Anterior cingulate cortex (tissue), 58 donors: ENCODE measurements at regions not wholly inside any gene's neighbourhood (a gene's known extent, or its start where the extent isn't known, plus 50 kb on each side); places are given as distances from the start of the nearest gene placed in this dataset.

Source experiments
- DNase-seq, 58 donors: peaks; one replicate each; lab custom pipeline; 2025; lab: John Stamatoyannopoulos, UW

DNA sequence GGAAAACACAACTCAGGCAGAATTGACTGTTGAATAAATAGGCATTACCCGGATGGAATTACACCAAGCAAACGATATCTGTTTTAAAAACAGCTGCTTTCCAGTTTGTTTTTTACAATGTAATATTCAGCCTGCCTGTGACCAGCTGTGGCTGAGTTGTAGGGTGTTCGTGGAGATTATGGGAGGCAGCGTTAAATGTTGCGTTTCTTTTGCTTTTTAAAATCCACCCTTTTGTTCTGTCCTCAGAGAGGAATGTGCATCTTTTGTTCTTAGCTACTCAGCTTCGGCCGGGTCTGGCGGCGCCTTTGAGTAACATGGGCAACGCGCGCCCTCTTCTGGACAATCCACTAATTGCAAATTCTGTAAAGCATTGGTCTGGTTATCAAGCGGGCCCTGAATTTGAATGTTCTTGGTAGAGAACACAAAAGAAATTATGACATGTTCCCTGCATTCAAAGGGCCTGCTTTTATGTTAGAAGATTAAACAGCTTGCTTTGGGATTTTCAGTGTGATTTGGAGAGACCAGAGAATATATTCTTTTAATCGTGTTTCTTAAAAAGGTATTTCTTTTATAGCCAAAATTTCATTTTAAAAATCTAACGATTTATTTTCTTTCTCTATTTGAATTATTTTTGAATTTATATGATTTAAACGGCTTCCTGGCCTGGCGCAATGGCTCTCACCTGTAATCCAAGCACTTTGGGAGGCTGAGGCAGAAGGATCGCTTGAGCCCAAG, 76.3 kb upstream of the TRIM2 start:
- peak in 57 of 58 donors; percentile 8 to 93 (median 79) for DNase-seq

DNA sequence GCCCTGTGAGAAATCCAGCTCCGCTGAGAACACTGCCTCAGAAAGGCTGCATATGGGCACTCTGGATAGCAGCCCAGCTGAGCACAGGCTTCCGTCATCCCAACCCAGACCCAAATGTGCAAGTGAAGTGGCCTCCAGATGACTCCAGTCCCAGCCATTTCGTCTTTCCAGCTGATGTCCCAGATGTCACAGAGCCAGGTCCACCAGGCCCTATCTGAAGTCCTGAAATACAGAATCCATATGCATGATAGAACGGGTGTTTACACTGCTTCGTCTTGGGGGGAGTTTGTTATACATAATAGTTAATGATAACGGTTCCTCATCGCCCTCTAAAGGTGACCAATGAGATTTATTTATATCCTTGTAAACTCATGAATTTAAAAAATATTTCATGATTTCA, 72.6 kb upstream of the TRIM2 start:
- DNase-seq = peak in 38 of 58 donors; percentile 4 to 69 (median 34)

DNA sequence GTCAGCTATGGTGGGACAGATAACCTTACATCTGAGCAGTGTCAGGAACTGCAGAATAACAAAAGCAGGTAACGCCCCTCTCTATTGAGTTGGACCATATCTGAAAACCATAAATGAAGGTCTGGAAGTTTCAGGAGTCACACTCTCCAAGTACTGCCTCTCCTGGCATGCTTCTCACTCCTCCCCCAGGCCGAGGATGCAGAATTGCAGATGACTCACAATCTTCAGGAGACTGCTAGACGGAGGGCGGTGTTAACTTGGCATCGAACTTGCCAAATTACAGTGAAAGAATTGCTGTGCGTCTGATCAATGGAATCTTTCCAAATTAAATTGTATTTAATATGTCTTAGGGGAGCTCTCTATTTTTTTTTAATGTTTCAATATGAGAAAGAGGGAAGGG, 67.1 kb upstream of the TRIM2 start:
- DNase-seq = peak in 25 of 58 donors; percentile 6 to 71 (median 32)

DNA sequence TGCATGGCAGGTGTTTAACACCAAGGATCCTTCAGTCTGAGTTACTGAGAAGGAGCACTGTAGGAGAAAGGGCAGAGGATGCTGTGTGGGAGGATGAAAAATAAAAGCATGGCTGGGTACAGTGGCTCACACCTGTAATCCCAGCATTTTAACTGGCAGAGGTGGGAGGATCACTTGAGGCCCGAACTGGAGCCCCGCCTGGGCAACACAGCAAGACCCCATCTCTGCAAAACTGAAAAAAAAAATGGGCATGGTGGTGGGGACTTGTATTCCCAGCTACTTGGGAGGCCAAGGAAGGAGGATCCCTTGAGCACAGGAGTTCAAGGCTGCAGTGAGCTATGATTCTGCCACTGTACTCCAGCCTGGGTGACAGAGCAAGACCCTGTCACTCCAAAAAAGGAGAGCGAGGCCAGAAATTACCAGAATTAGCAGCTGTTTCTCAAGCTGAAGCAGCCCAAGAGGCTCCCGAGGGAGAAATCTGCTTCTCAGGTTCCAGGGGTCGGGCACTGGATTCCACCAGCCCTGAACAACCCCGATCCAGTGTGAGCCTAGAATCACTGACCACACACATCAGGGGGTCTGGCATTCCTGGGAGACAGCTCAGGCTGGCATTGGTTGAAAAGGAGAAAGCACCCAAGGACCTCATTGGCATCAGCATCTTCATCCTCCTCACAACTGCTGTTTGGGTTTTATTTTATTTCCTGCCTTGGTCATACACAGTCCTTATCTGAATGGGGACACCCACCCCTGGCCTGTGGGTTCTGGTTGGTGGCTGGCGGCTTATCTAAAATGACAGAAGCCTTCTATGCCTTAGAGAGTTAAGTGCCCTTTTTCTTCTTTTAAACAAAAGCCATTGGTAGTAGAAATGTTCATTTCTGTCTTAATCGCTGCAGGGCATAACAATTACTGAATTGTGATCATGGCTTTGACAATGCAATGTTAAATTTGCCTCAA, 66.3 kb upstream of the TRIM2 start:
- DNase-seq = peak in 1 of 58 donors; percentile 31

DNA sequence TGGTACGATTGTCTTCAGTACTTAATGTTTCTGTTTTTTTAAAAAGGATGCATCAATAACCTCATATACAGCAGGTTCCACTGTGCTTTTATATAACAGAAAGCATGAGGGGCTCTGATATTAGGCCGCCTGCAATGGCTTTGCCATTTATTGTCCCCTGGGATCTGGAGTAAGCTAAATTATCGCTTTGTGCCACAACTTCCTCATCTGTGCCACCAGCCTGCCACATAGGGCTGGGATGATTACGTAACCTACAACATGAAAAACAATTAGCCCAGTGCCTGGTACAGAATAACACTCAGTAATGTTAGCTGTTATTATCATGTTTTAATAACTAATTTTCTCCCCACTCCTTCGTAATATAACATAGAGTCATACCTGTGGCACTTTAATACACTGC, 65.5 kb upstream of the TRIM2 start:
- DNase-seq = peak in 22 of 58 donors; percentile 7 to 78 (median 38)

DNA sequence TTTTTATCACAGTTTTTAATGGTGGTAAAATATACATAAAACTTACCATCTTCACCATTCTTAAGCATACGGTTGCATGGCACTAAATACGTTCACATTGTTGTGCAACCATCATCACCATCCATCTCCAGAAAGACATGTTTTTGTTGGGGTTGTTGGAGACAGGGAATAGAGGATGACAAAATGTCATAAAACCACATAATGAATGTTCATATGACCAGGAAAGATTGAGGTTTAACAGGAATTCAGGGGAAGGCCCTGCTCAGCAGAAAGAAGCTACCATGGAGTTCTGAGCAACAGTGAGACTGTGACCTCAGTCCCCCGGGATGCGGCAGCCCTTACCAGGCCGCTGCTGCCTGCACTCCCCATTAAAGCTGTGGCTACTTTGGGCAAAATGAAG, 63.9 kb upstream of the TRIM2 start:
- no peak for DNase-seq

DNA sequence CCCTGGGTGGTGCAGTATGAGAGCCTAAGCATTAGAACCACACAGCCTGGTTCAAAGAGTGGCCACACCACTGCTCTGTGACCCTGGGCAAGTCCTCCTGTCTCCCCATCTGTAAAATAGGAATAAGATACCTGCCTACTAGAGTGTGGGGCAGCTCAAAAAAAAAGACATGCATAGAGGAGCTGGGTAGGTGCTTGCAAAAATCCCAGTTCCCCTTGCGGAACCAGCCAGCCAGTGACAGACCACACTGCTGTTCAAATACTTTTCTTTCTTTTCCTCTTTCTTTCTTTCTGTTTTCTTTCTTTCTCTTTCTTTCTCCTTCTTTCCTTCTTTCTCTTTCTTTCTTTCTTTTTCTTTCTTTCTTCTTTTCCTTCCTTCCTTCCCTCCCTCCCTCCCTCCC, 63.0 kb upstream of the TRIM2 start:
- DNase-seq = no peak

DNA sequence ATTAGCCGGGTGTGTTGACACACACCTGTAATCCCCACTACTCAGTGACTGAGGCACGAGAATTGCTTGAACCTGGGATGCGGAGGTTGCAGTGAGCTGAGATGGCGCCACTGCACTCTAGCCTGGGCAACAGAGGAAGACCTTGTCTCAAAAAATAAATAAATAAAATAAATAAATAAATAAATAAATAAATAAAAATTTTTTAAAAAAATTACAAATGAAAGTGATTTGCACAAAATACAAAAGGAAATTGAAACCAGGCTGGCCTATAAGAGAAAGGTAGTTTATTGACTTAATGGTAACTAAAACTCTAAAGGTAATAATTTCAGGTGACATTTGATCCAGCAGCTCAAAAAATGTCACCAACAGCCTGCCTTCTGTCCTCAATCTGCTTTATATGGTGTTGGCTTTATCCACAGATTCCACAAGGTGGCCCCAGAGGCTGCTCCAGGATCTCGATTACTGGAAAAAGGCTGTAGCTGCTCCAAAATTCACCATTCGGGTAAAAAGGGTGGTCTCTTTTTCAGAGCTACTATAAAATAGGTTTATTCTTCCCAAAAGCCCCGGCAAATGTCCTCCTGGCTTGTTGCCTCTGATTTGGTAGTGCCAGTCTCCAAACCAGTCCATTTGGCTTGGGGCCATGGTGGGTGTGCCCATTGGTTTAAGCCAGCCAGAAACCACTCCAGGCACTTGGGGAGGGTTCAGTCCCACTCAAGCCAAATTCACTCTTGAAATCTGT, 61.4 kb upstream of the TRIM2 start:
- DNase-seq = peak in 54 of 58 donors; percentile 2 to 86 (median 61)

DNA sequence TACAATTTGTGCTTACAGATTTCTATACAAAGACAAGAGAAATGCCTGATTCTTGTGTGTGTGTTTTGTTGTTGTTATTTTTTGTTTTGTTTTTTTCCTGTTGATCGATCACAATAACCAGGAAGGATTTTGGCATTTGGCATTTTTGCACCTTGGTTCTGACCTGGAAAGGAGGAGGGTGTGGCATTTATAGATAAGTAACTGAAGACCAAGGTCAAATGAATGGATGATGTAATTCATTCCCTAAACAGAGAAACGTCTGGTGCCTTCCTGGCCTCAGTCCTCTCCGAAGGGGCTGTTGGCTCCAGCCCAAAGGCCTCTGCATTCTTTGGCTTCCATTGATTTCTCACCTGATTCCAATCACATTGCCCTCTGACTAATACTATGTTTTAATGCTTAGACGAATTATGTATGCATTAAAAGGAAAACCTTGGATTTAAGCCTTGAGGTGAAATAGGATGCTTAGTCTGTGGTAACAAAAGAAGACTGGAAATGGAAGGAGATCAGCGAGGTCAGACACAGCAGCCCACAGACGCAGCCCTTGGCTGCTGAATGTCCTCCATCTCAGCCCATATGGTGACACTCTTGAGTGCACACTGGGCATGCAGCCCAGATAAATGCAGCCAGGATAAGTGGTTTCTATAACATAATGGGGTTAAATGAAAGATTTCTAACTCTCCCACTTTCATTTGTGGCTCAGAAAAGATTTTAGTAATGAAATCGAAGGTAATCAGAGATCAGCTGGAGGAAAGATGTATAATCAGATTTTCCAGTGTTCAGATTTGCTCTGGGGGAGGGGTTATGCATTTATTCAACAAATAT, 60.5 kb upstream of the TRIM2 start:
- peak in 2 of 58 donors; percentile 10 to 41 for DNase-seq

DNA sequence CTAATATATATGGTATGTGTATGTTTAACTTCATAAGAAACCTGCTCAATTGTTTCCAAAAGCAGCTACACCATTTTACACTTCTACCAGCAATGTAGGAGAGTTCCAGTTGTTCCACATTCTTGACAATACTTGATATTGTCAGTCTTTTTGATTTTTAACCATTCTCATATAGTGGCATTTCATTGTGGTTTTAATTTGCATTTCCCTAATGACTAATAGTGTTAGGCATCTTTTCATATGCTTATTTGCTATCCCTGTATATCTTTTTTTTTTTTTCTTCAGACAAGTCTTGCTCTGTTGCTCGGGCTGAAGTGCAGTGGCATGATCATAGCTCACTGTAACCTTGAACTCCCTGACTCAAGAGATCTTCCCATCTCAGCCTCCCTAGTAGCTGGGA, 58.2 kb upstream of the TRIM2 start:
- DNase-seq = no peak

DNA sequence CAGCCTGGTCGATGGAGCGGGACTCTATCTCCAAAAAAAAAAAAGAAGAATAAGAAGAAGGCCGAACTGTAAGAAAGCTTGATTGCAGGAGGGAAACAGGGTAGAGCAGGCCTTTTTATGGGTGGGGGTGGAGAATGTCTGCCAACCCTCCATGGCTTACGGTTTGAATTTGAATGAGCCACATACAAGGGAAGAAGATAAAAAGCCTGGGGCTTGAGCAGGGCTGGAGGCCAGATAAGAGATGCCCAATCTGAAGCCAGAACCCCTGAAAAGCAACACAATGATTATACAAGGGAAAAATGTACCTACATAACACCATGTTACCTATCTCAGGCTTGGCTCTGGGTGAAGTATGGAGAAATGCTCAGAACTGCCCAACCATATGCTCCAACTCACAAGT, 57.3 kb upstream of the TRIM2 start:
- no peak for DNase-seq

DNA sequence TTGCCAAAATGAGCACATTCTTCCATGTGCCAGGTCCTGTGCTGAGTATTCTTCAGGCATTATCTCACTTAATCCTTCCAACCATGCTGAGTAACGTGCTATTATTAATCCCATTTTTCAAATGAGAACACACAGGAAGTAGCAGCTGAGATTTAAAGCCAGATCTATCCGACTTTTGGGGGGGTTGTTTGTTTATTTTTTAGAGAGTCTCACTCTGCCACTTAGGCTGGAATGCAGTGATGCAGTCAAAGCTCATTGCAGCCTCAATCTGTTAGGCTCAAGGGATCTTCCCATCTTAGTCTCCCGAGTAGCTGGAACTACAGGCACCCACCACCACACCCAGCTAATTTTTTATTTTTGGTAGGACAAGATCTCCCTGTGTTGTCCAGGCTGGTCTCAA, 55.5 kb upstream of the TRIM2 start:
- DNase-seq = no peak

DNA sequence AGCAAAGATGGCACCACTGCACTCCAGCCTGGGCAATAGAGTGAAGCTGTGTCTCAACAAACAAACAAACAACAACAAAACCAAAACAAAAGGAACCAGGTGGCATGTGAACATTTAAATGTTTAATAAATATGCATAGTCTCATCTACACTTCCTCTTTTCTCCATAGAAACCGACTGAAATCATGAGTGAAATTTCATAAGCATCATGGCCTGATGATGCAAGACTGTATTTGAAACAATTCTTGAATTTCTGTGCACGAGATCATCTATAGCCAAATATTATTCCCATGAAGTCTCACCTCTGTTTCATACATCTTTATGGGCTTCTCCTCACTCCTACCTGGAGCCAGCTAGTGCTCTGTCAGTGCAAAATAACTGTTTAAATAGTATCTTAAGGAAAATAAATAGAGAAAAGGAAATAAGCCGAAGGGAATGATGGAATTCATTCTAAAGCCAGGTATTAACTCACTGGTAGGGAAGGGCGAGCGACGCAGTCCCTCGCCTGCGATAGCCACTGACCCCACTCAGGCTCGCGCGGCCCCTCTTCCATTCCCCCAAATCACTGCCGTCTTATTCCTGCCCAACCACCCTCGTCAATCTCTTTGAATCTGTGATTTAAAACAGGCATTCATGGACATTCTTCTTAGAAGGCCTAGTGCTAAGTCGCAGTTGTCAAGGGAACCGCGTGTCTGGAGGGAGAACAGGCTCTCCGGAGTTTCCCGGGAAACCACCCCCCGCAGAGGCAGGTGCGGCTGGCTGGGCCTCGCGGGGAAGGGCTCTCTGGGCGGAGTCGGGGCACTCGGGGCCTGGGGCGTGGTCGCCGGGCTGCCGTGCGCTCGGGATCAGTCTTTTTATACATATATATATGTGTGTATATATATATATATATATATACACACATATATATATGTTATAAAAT, 52.4 kb upstream of the TRIM2 start:
- peak in 56 of 58 donors; percentile 14 to 89 (median 64) for DNase-seq

DNA sequence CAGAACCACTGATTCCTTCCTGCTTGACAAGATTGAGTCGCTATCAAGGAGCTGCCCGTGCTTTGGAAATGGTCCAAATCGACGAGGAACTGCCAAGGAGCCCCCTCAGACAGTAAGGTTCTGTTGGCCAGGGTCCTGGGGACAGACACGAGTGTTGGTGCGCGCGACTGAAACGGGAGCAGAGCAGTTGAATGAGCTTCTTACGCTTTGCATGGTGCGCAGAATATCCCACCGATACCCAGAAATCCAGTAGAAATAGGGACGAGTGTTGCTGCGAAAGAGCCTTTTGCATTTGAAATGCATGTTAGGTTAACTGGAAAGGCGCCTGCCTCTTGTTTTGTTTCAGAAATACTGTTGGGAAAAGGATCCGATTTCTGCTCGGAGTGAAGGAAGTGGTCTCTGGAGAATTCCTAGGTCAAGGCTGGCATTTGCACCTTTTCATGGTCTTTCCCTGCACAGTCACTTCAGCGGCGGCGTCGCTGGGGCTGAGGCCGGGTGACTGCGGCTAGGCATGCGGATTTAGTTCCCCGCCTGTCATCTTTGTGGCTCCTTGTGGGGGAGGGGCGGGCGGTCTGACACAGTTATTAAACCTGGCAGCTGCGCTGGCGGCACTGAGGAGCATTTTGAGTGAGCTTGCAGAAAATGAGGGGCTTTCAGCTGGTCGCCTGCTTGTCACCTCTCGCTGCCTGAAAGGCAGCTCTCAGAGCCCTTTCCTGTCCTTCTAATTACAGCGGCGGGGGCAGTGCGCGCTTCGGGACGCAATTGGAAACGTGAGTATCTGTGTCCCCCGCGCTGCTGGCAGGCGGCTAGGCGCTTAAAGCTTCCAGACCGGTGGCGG, 51.5 kb upstream of the TRIM2 start:
- DNase-seq = peak in 49 of 58 donors; percentile 24 to 81 (median 66)

DNA sequence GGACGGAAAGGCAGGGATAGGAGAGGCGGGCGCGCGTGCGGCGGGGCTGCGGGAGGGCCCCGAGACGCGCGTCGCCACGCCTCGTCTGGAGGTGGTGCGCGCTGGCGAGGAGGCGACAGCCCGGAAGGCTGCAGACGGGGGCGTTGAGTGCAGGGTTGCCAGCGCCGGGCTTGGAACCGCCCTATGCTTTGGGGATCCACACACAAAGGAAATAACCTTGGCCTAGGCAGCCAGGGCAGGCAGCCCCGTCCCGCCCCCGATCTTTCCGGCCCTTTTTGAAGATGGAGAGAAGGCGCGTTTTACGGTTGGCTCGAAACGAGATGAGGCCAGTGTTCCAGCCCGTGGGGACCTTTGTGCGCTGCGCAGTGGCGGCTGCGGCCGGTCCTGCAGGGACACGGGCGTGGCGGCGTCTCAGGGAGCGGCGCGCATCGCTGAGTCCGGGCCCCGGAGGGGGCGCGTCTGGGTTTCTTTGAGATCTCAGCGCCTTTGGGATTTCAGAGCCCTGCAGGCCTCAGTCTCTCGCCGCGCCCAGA, 50.8 kb upstream of the TRIM2 start:
- peak in 53 of 58 donors; percentile 16 to 81 (median 67) for DNase-seq

DNA sequence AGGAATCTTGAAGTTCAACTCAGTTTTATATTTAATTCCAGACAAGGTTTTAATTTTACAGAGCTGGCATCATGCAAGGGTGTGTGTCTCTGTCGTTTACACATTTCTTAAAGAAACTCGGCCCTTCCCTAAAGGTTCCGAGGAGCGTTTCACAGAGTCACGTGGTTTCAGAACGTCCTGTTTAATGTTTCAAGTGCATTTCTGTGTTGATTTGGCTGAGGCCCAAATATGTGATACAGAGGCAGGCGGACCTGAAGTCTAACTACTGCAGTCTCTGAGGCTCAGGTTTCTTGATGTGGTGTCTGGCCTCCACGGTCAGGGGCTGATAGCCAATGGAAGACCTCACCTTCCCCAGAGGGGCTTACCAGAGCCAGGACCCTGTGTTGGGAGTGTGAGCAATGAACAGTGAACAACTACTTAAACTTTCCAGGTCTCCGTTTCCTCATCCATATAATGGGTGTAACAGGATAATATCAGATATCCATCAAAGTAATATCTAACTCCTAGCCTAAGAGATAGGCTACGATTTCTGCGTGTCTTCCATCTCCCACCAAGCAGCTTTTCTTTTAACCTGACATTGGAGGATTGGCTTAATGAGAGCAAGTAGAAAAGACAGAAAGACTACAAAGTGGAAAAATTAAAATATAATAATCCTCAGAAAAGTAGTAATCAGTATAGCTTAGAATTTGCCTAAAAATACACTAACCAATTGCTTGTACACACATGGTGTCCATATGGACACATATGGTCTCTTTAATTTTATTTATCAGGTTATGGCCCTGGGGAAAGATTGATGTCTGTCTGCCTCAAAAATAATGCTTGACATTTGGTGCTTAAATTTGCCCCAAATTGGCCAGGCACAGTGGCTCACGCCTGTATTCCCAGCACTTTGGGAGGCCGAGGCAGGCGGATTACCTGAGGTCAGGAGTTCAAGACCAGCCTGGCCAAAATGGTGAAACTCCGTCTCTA, 50.0 kb upstream of the TRIM2 start:
- no peak for DNase-seq
